Activated CD4-positive, alpha-beta T cell treated with anti-CD3 and anti-CD28 coated beads, Interleukin-2, amount 10 ng/mL, durations not matched to agents 7 days and 5 days (primary cell): ENCODE measurements at regions not wholly inside any gene's neighbourhood (a gene's known extent, or its start where the extent isn't known, plus 50 kb on each side); places are given as distances from the start of the nearest gene placed in this dataset.

Experiments used
- CTCF ChIA-PET: fragments of 350-600 bp; sonication (Branson Sonifier 250); formaldehyde crosslinking; loops from one replicate; lab custom pipeline; 2021; ENCODE audit warnings: antibody characterized with exemption; lab: Charles Lee
- POLR2A ChIA-PET: fragments of 350-600 bp; sonication (Branson Sonifier 250); formaldehyde crosslinking; loops from one replicate; lab custom pipeline; 2021; ENCODE audit warnings: antibody characterized with exemption; lab: Charles Lee
- DNase-seq: peaks from one replicate; pipeline ENCODE4 v3.0.0-alpha.2; 2020
- H3K27ac Mint-ChIP-seq: one replicate; pipeline ENCODE4 v1.8.0; 2021; ENCODE audit warnings: mild to moderate bottlenecking, moderate library complexity, mixed read lengths
- H3K27me3 Mint-ChIP-seq: one replicate; pipeline ENCODE4 v1.8.0; 2021; ENCODE audit warnings: mixed read lengths
- H3K36me3 Mint-ChIP-seq: one replicate; pipeline ENCODE4 v1.8.0; 2021; ENCODE audit warnings: low read depth, mixed read lengths
- H3K4me1 Mint-ChIP-seq: one replicate; pipeline ENCODE4 v1.8.0; 2021; ENCODE audit warnings: mixed read lengths
- H3K4me3 Mint-ChIP-seq: one replicate; pipeline ENCODE4 v1.8.0; 2021; ENCODE audit warnings: mild to moderate bottlenecking, moderate library complexity, mixed read lengths
- H3K9me3 Mint-ChIP-seq: one replicate; pipeline ENCODE4 v1.8.0; 2021; ENCODE audit warnings: mixed read lengths

DNA sequence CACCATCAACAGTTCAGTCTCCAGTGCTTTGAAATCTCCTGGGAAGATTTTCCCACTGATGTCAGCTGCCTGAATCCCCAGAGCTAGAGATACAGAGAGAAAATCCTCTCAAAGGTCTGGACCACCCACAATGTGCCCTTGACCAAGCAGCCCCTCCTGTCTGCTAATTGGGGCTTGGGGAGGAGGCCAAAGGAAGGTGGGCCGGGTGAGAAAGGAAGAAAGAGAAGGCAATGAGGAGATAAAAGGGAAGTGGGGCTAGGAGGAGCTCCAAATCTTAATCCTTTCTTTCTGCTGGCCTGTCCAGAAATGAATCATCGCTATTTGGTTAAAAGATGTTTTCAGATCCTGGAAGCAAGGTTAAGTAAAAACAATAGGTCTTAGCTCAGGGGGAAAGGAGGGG lies 322.9 kb downstream of the BCL11B start:
- ChIA-PET POLR2A (no interaction called here), CTCF (interaction anchor here (1.5 to 1.8 kb wide), 2 partner anchors 9 to 16 kb away, joined by 3 to 5 read pairs; no protein-coding TSS in a partner anchor)
- H3K9me3 Mint-ChIP-seq: peaks cover 7% of the 10 kb centered on the region
- DNase-seq: no peak
- no peaks in the 10 kb centered on the region for H3K27me3 Mint-ChIP-seq
- peak overlapping the region; percentile 51 for H3K27ac Mint-ChIP-seq
- no peak overlapping the region for H3K4me3 Mint-ChIP-seq
- H3K4me1 Mint-ChIP-seq: peaks cover 12% of the 10 kb centered on the region
- H3K36me3 Mint-ChIP-seq: no peaks in the 10 kb centered on the region

DNA sequence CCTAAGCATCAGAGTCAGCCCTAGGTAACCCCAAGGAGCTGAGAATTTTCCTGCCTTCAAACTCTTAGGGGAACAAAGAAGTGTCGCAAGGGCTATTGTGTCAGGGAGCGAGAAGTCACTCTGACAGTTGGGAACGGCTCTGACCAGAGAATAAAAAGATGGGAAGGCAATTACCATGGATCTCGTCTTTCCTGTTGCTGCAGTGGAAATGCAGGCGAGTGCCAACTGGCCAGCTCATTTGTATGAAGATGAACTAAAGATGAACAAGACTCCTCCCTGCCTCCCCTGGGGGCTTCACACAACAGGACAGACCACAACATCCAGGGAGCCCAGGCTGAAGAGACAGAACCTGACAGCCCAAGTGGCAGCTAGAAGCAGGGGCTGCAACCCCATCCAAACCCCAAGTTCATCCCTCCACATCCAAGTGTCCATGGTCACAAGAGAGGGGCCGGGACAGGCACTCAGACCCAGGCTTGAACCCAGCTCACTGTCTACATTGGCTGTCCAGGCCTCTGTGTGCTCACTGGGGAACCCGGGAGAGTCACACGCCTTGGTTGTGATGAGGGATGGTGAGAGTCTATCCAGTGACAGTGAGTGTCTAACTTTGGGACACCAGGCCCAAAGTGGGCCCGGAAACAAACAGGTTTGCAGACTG lies 322.4 kb downstream of the BCL11B start:
- ChIA-PET CTCF (interaction anchor here (1.5 kb wide), 1 partner anchor 16 kb away, joined by 3 read pairs; no protein-coding TSS in a partner anchor), POLR2A (no interaction called here)
- H3K27ac Mint-ChIP-seq: peak overlapping the region; percentile 51
- DNase-seq: no peak
- no peaks in the 10 kb centered on the region for H3K27me3 Mint-ChIP-seq
- no peak overlapping the region for H3K4me3 Mint-ChIP-seq
- H3K9me3 Mint-ChIP-seq: peaks cover 3% of the 10 kb centered on the region
- no peaks in the 10 kb centered on the region for H3K36me3 Mint-ChIP-seq
- H3K4me1 Mint-ChIP-seq: peaks cover 12% of the 10 kb centered on the region

DNA sequence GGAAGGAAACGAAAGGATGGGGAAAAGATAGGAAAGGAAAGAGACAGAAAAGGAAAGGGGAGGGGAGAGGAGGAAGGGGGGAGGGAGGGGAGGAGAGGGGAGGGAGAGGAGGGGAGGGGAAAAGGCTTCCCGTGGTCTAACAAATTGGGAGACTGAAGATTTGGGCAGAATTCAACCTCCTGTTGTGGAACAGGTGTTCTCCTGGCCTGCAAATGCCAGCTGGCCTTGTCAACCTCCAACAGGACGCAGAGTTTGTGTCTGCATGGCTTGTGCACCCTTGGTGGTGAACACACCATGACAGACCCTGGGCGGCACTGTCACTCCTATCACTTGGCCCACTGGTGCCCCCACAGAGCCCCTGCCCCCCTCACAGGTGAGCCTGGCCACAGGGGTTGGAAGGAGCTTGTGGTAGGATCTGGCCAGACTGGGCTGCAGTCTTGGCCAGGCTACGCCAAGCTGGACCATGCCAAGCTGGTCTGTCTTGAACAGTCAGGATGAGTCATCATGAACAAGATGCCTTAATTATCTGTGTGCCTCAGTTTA lies 321.6 kb downstream of the BCL11B start:
- Mint-ChIP-seq H3K4me3 (no peak overlapping the region), H3K27ac (no peak overlapping the region), H3K27me3 (no peaks in the 10 kb centered on the region), H3K4me1 (peaks cover 12% of the 10 kb centered on the region), H3K36me3 (no peaks in the 10 kb centered on the region), H3K9me3 (peaks cover 2% of the 10 kb centered on the region)
- POLR2A ChIA-PET: no interaction called here
- DNase-seq: no peak
- CTCF ChIA-PET: interaction anchor here (1.5 kb wide), 1 partner anchor 17 kb away, joined by 3 read pairs; no protein-coding TSS in a partner anchor

DNA sequence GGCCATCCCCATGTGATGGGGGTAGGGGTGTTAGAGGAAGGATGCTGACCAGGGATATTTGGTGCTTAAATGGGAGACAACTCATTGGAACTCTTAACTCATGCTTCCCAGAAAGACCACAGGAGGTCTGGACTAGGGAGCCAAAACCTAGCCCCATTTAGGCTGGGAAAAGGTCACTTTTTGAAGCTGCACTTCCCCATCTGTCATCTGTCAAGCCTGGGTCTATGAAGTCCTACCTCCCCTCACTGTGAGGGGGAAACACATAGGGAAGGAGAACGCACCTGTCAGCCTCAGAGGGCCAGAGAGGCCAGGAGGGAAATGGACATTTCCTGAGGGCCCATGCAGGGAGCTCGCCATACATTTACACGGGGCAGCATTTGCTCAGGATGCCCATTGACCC lies 321.0 kb downstream of the BCL11B start:
- H3K9me3 Mint-ChIP-seq: peaks cover 2% of the 10 kb centered on the region
- H3K27me3 Mint-ChIP-seq: no peaks in the 10 kb centered on the region
- no peak overlapping the region for H3K4me3 Mint-ChIP-seq
- H3K4me1 Mint-ChIP-seq: peaks cover 12% of the 10 kb centered on the region
- no peak overlapping the region for H3K27ac Mint-ChIP-seq
- DNase-seq: no peak
- CTCF ChIA-PET: no interaction called here
- no peaks in the 10 kb centered on the region for H3K36me3 Mint-ChIP-seq
- POLR2A ChIA-PET: no interaction called here

DNA sequence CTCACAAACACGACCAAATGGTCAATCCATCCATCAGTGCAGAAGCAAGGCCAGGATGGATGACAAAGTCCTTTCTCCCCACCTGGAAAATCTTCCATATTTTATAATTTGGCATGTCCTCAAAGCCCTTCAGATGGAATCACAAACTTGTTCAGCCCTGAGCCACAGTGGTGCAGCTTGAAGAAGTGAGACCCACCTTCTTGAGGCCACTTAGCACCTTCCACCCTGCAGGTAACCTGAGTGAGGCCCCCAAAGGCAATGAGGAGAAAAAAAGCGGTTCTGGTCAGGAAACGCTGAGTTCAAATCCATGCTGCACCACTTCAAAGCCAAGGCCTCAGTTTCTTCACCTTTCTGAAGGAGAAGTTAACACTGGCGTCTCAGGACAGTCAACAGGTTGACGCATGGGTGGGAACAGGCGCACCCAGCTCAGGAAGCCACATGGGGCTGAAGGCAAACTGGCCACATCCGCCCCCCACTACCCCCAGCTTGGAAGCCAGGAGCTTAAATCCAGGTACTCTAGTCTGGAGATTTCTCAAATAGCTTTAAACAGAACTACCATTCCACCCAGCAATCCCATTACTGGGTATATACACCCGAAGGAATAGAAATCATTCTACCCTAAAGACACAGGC lies 320.4 kb downstream of the BCL11B start:
- Mint-ChIP-seq H3K4me3 (no peak overlapping the region), H3K27ac (no peak overlapping the region), H3K9me3 (no peaks in the 10 kb centered on the region), H3K27me3 (no peaks in the 10 kb centered on the region), H3K4me1 (peaks cover 12% of the 10 kb centered on the region), H3K36me3 (no peaks in the 10 kb centered on the region)
- ChIA-PET POLR2A (no interaction called here), CTCF (interaction anchor here (0.9 kb wide), 1 partner anchor 321 kb away, joined by 5 read pairs; the partner anchor contains the start of gene BCL11B)
- no peak for DNase-seq

DNA sequence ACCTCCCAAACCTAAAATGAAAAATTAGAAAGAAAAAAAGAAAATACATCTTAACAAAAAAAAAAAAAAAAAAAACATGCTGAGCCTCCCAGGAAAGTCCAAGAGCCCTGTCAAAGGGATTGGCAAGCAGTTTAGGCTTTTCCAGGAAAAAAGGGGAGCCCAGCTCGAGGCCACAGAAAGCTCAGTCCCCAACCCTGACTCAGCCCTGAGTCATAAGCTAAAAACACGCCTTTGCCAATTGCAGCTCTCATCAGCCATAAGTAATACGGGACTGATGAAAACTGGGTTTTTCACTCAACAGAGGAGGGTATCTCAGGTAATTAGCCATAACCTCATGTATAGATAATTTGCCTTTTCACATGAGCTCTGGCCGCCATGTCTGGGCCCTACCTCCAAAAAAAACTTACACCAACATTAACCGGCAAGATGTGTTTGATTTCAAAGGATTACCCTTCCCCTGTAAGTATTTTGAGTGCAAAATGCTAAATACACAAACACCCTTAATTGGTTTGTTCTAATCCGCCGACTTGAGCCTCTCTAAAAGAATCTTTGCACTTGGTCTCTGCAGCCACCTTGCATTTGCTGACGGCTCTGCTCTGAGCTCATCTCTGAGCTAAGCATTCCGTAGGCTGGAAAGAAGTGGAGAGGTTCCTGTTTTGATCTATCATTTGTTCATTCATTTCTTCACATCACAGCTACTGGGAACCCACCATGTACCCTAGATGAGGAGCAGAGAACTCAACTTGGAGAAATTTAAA lies 319.2 kb downstream of the BCL11B start:
- no peaks in the 10 kb centered on the region for H3K27me3 Mint-ChIP-seq
- ChIA-PET POLR2A (no interaction called here), CTCF (interaction anchor here (0.6 to 2.2 kb wide), 8 partner anchors 9 to 389 kb away, joined by 3 to 6 read pairs (median 4); partner anchors contain the start of gene BCL11B)
- DNase-seq: no peak
- H3K4me1 Mint-ChIP-seq: peaks cover 9% of the 10 kb centered on the region
- no peak overlapping the region for H3K4me3 Mint-ChIP-seq
- no peaks in the 10 kb centered on the region for H3K9me3 Mint-ChIP-seq
- no peaks in the 10 kb centered on the region for H3K36me3 Mint-ChIP-seq
- no peak overlapping the region for H3K27ac Mint-ChIP-seq

DNA sequence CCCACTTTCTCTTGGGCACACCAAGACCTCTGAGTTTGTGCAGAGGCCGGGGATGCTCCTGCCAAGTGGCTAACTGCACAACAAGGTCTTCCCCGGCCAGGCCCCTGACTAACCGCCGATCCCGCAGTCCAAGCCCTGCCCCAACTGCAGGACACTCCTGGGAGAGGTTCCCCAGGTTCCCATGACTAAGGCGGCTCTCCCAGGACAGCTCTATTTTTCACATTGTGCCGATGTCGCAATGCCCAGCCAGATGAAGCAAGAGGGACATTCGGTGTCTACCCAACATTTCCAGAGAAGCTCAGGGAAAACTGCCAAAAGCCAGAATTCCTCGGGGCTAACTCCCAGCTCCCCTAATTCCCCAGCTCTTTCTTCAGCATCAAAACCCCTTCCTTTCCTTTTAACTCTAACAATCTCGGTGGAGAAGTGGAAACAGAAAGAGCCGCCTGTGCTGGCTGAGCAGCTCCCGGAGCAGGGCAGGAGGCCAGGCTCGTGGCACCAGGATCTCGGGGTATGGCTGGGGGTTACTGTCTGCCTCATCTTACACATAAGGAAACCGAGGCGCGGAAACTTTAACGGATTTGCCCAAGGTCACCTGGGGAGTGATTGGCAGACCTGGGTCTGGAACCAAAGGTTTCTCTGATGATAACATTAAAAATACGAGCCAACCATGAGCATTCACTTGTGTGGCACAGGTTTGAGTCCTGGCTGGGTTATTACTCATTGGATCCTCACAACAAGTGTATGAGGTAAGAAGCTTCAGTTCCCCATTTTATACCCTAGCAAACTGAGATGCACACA lies 318.2 kb downstream of the BCL11B start:
- Mint-ChIP-seq H3K36me3 (no peaks in the 10 kb centered on the region), H3K9me3 (no peaks in the 10 kb centered on the region), H3K4me1 (peaks cover 8% of the 10 kb centered on the region), H3K4me3 (no peak overlapping the region), H3K27ac (no peak overlapping the region), H3K27me3 (no peaks in the 10 kb centered on the region)
- CTCF ChIA-PET: interaction anchor here (0.6 to 2.2 kb wide), 7 partner anchors 10 to 337 kb away, joined by 3 to 6 read pairs (median 3); no protein-coding TSS in a partner anchor
- POLR2A ChIA-PET: no interaction called here
- DNase-seq: no peak

DNA sequence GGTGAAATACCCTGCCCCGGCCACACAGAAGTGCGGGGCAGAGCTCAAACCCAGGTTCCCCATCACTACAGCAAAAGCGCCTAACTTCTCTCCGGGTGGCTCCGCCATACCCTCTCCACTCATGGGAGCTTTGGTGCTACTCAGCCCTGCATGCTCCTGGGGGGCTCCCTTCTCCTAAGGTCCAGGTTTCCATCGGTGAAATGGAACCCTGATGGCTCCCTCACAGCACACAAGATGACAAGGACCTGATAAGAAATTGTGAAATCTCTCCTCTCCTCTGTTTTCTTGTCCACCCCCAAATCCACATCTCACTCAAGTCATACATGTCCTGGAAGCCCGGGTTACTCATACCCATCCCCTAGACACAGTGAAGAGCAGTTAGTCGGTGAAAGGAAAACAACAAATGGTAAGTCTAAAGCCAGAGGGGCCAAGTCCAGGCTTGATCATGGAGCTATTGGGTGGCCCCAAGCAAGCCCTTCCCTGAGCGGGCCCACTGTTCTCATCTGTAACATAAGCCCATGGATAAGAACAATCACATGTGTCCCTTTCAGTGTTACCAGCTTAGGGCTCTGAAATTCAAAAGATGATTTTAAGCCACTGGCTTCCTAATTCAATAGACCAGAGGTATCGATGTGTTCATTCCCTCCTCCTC lies 317.5 kb downstream of the BCL11B start:
- Mint-ChIP-seq H3K4me1 (peaks cover 8% of the 10 kb centered on the region), H3K36me3 (no peaks in the 10 kb centered on the region), H3K27ac (no peak overlapping the region), H3K4me3 (no peak overlapping the region), H3K9me3 (no peaks in the 10 kb centered on the region), H3K27me3 (no peaks in the 10 kb centered on the region)
- no peak for DNase-seq
- ChIA-PET POLR2A (no interaction called here), CTCF (interaction anchor here (0.6 to 2.2 kb wide), 2 partner anchors 10 to 11 kb away, joined by 3 to 6 read pairs; no protein-coding TSS in a partner anchor)

DNA sequence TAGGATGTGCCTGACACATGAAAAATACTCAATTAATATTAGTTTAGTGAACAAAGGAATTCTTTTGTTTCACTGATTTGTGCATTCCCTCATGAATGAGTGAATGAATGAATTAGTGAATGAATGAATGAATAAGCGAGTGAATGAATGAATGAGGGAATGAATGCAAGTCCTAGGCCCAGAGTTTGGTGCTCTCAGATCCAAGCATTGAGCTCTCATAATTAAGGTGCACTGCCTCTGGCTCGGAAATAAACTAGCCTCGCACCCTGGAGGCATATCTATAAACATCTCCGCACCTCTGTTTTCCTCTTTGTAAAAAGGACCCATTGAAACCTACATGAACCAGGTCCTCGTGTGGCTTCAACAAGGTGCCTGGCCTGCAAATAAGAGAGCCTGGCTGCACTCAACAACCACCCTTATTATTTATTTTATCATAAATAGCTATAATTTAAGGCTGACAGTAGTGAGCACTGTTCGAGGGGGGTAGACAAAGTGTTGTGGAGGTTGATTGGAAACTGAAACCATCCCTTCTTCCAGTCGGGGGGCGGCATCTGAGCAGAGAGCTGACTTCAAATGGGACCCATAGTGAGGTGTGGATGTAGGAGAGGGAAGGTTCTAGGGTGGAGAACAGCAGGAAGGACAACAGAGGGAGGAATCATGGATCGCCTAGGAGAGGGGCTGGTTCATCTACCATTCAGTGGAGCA lies 316.8 kb downstream of the BCL11B start:
- Mint-ChIP-seq H3K9me3 (no peaks in the 10 kb centered on the region), H3K4me1 (peaks cover 8% of the 10 kb centered on the region), H3K27me3 (no peaks in the 10 kb centered on the region), H3K4me3 (no peak overlapping the region), H3K36me3 (no peaks in the 10 kb centered on the region), H3K27ac (no peak overlapping the region)
- no peak for DNase-seq
- CTCF ChIA-PET: no interaction called here
- POLR2A ChIA-PET: no interaction called here

DNA sequence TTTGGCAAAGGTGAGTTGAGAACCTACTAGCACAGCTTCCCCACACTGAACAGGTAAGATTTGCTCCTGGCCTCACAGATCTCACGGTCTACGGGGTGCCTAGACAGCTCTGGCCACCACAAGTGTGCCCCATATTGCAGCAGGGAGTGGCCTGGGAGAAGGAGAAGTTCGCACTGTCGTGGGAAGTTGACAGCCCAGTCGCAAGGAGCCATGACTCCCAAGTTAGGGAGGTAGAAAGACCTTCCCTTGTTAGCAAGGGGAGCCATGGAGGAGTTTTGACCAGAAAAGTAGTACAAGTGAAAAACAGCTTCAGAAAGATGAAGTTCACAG lies 316.3 kb downstream of the BCL11B start:
- H3K4me1 Mint-ChIP-seq: peaks cover 8% of the 10 kb centered on the region

DNA sequence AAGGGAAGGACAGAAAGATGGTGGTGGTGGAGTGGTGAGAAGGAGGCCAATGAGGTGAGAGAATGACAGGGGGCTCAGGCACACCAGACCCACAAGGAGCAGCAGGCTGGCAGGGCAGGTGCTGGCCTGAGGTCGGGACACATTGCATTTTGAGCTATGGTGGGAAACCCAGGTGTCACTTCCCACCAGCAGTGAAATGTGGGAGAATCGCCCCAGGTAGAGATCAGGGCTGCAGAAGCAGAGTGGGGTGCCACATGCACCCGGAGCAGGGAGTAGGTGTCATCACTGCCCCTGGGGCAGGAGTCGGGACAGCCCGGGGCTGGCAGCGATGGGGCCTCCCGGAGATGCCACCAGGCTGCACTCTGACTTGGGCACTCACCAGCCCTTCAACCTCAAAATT lies 315.8 kb downstream of the BCL11B start:
- no peaks in the 10 kb centered on the region for H3K9me3 Mint-ChIP-seq
- no peaks in the 10 kb centered on the region for H3K36me3 Mint-ChIP-seq
- no peak overlapping the region for H3K27ac Mint-ChIP-seq
- no peak overlapping the region for H3K4me3 Mint-ChIP-seq
- ChIA-PET POLR2A (no interaction called here), CTCF (interaction anchor here (0.7 kb wide), 1 partner anchor 54 kb away, joined by 3 read pairs; no protein-coding TSS in a partner anchor)
- H3K27me3 Mint-ChIP-seq: no peaks in the 10 kb centered on the region
- peaks cover 8% of the 10 kb centered on the region for H3K4me1 Mint-ChIP-seq
- no peak for DNase-seq

More for the DNA sequence above, 316.3 kb downstream of the BCL11B start:
- CTCF ChIA-PET: interaction anchor here (0.7 kb wide), 1 partner anchor 54 kb away, joined by 3 read pairs; no protein-coding TSS in a partner anchor
- no peak for DNase-seq
- POLR2A ChIA-PET: no interaction called here
- no peaks in the 10 kb centered on the region for H3K27me3 Mint-ChIP-seq
- no peak overlapping the region for H3K4me3 Mint-ChIP-seq
- no peak overlapping the region for H3K27ac Mint-ChIP-seq
- no peaks in the 10 kb centered on the region for H3K36me3 Mint-ChIP-seq
- H3K9me3 Mint-ChIP-seq: no peaks in the 10 kb centered on the region
